LNCAP (cell line): ENCODE measurements at regions not wholly inside any gene's neighbourhood (a gene's known extent, or its start where the extent isn't known, plus 50 kb on each side); places are given as distances from the start of the nearest gene placed in this dataset.

Source experiments
- TF ChIP-seq, protein P1 (sequence below): fragments of 450-650 bp; IDR thresholded peaks from 2 replicates; pipeline ENCODE4 v1.5.1; 2017; ENCODE audit warnings: mild to moderate bottlenecking

DNA sequence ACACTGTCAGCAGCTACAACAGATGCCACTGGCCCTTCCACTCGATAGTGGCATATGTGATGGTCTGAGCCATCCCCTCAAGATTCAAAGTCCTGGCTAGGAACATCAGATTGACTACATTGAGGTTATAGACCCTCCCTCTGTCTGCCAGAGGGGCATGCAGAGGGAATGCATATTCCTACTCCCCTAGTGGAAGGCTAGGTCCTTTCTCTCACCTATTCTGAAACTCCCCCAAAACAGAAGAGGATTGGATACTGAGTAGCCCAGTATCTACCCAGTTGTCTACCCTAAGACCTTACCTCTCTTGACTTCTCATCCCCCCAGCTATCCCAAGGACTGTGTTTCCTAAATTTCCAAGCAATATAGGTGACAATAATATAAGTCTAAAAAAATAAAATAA lies 78.5 kb upstream of the PDE4D start:
- TF ChIP-seq, protein P1, sequence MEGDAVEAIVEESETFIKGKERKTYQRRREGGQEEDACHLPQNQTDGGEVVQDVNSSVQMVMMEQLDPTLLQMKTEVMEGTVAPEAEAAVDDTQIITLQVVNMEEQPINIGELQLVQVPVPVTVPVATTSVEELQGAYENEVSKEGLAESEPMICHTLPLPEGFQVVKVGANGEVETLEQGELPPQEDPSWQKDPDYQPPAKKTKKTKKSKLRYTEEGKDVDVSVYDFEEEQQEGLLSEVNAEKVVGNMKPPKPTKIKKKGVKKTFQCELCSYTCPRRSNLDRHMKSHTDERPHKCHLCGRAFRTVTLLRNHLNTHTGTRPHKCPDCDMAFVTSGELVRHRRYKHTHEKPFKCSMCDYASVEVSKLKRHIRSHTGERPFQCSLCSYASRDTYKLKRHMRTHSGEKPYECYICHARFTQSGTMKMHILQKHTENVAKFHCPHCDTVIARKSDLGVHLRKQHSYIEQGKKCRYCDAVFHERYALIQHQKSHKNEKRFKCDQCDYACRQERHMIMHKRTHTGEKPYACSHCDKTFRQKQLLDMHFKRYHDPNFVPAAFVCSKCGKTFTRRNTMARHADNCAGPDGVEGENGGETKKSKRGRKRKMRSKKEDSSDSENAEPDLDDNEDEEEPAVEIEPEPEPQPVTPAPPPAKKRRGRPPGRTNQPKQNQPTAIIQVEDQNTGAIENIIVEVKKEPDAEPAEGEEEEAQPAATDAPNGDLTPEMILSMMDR, result no peak

DNA sequence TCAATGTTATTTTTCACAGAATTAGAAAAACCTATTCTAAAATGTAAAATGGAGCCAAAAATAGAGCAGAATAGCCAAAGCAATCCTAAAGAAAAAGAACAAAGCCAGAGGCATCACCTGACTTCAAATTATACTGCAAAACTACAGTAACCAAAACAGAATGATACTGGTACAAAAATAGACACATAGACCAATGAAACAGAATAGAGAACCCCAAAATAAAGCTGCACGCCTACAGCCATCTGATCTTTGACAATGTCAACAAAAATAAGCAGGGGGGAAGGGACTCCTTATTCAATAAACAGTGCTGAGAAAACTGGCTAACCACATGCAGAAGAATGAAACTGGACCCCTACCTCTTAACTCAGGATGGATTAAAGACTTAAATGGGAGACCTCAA lies 65.8 kb upstream of the PDE4D start:
- TF ChIP-seq, protein P1, result no peak

DNA sequence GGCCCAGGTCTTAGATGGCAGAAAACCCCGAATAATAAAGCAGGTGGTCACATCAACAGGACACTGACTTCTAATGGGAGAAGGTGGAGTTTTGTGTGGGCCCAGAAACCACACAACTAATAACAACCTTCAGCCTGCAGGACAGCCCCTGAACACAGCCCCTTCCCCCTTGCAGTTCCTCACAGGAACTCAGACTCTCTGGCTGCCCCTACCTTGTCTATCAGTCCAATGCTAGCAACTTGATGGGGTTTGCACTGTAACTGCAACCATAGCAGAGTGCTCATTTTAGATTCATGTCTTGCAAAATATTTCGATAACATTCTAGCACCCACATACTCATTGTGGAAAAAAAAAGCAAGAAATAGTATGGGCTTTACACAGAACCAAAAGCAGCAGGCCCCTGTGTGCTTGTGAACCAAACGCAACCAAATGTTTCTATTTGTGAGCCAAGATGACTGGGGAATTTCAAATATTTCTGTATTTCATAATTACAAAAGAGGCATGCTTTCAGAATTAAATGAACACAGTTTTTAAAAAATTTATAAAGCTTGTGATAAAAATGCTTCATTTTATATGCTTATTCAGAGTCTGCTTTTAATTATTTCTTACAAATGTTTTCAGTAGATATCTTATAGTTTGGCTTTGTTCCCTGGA lies 62.7 kb upstream of the PDE4D start:
- TF ChIP-seq, protein P1, result no peak

DNA sequence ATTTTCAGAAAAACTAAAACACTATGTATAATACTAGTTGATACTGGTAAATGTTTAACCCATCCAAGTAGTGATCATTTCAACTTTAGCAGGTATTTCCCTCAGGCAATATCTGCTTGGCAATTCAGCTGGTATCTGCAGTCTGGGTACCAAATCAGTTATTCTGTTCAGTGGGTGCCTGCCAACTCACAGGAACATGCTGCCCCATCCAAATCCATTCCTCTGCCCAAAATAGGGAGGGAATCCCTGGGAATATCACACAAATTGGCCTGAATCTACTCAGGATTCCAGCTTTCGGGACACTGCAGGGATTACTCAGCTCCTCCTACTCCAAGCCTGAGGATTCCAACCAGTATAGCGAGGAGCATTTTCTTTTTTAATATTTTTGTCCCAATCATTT lies 61.7 kb upstream of the PDE4D start:
- TF ChIP-seq, protein P1, result no peak

DNA sequence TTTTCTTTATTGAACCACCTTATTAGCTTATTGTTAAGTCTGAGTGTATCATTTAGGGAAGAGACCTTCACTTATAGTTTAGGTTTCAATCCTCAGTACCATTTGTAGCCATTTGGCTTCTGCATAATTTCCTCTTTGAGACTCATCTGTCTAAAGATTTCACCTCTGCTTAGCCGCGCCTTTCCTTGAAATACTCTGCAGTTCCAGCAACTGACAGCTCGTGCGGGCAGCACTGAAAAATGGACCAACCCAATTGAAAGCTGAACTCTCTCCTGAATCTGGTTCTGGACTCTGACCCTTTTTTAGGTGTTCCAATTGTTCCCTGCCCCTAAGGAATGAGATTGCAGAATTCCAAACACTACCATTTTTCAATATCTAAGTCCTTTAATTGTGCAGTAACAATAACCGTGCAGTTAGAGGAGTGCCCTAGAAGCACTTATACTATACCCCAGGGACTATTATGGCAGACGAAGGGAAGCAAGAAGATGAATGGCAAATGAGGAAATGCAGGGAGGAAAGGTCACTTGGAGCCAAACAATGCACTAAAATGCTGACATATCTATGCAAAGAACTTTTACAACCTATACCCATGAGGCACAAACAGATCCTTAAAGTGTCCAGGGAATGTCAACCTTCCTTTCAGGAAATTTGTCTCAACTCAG lies 50.1 kb upstream of the PDE4D start:
- TF ChIP-seq, protein P1, result no peak
